Activated CD4-positive, alpha-beta memory T cell treated with anti-CD3 and anti-CD28 coated beads for 36 hours (primary cell): ENCODE measurements at regions not wholly inside any gene's neighbourhood (a gene's known extent, or its start where the extent isn't known, plus 50 kb on each side); places are given as distances from the start of the nearest gene placed in this dataset.
"Not testable (repeated sequence)": the region's sequence is repeated elsewhere in the genome, so short reads cannot be mapped to it uniquely, and the experiment has no call there.

ENCODE experiments used
- CTCF ChIA-PET: fragments of 350-600 bp; sonication (Branson Sonifier 250); formaldehyde crosslinking; loops from one replicate; lab custom pipeline; 2021; ENCODE audit warnings: antibody characterized with exemption, inconsistent platforms; lab: Charles Lee
- POLR2A ChIA-PET: fragments of 350-600 bp; sonication (Branson Sonifier 250); formaldehyde crosslinking; loops from one replicate; lab custom pipeline; 2021; ENCODE audit warnings: antibody characterized with exemption; lab: Charles Lee
- DNase-seq: peaks from one replicate; pipeline ENCODE4 v3.0.0-alpha.2; 2020
- H3K27ac Mint-ChIP-seq: one replicate; pipeline ENCODE4 v1.8.0; 2021; ENCODE audit warnings: mixed read lengths
- H3K27me3 Mint-ChIP-seq: one replicate; pipeline ENCODE4 v1.8.0; 2021; ENCODE audit warnings: mixed read lengths
- H3K36me3 Mint-ChIP-seq: one replicate; pipeline ENCODE4 v1.8.0; 2021; ENCODE audit warnings: mixed read lengths
- H3K4me1 Mint-ChIP-seq: one replicate; pipeline ENCODE4 v1.8.0; 2021; ENCODE audit warnings: low read depth, mixed read lengths
- H3K4me3 Mint-ChIP-seq: one replicate; pipeline ENCODE4 v1.8.0; 2021; ENCODE audit warnings: mild to moderate bottlenecking, mixed read lengths
- H3K9me3 Mint-ChIP-seq: one replicate; pipeline ENCODE4 v1.8.0; 2021; ENCODE audit warnings: mixed read lengths
- intact Hi-C: fragments of 100-400 bp; cut with micrococcal nuclease; formaldehyde crosslinking; loops from one replicate; pipeline ENCODE4 v1.15.1; 2023

- ChIA-PET POLR2A (no interaction called here), CTCF (no interaction called here)
- H3K4me1 Mint-ChIP-seq, result no peaks in the 10 kb centered on the region
- H3K27me3 Mint-ChIP-seq, result peaks cover 16% of the 10 kb centered on the region
- H3K4me3 Mint-ChIP-seq, result no peak overlapping the region
- intact Hi-C loops, result no loop called here
- no peaks in the 10 kb centered on the region for H3K9me3 Mint-ChIP-seq
- H3K36me3 Mint-ChIP-seq, result no peaks in the 10 kb centered on the region
- DNase-seq, result no peak
- H3K27ac Mint-ChIP-seq, result no peak overlapping the region
Measured at GRCh38 chr1:29920316-29920715, 684.0 kb downstream of the PTPRU start.

- H3K36me3 Mint-ChIP-seq, H3K9me3 Mint-ChIP-seq, H3K4me1 Mint-ChIP-seq, DNase-seq, intact Hi-C loops, POLR2A ChIA-PET, H3K27ac Mint-ChIP-seq, H3K4me3 Mint-ChIP-seq, CTCF ChIA-PET: not testable (repeated sequence)
- H3K27me3 Mint-ChIP-seq, result peaks cover 17% of the 10 kb centered on the region
Measured at GRCh38 chr1:29919041-29919440, 682.7 kb downstream of the PTPRU start.

GRCh38 chr1:29916656-29917369, 680.5 kb downstream of the PTPRU start:
- Mint-ChIP-seq H3K4me3 (no peak overlapping the region), H3K4me1 (no peaks in the 10 kb centered on the region), H3K27me3 (peaks cover 15% of the 10 kb centered on the region), H3K36me3 (no peaks in the 10 kb centered on the region), H3K27ac (no peak overlapping the region), H3K9me3 (no peaks in the 10 kb centered on the region)
- CTCF ChIA-PET, result no interaction called here
- POLR2A ChIA-PET, result no interaction called here
- intact Hi-C loops, result no loop called here
- DNase-seq, result no peak

GRCh38 chr1:29914936-29915335, 678.6 kb downstream of the PTPRU start:
- Mint-ChIP-seq H3K9me3 (no peaks in the 10 kb centered on the region), H3K36me3 (no peaks in the 10 kb centered on the region), H3K27me3 (peaks cover 17% of the 10 kb centered on the region), H3K27ac (no peak overlapping the region), H3K4me1 (no peaks in the 10 kb centered on the region), H3K4me3 (no peak overlapping the region)
- intact Hi-C loops, result no loop called here
- CTCF ChIA-PET, result no interaction called here
- DNase-seq, result no peak
- POLR2A ChIA-PET, result no interaction called here

- intact Hi-C loops, result no loop called here
- POLR2A ChIA-PET, result no interaction called here
- CTCF ChIA-PET, result no interaction called here
- no peaks in the 10 kb centered on the region for H3K9me3 Mint-ChIP-seq
- no peak overlapping the region for H3K4me3 Mint-ChIP-seq
- no peak overlapping the region for H3K27ac Mint-ChIP-seq
- no peaks in the 10 kb centered on the region for H3K36me3 Mint-ChIP-seq
- H3K27me3 Mint-ChIP-seq, result peaks cover 14% of the 10 kb centered on the region
- no peaks in the 10 kb centered on the region for H3K4me1 Mint-ChIP-seq
- no peak for DNase-seq
Measured at GRCh38 chr1:29912425-29912824, 676.1 kb downstream of the PTPRU start.

- Mint-ChIP-seq H3K27me3 (peaks cover 15% of the 10 kb centered on the region), H3K36me3 (no peaks in the 10 kb centered on the region), H3K4me1 (no peaks in the 10 kb centered on the region), H3K9me3 (no peaks in the 10 kb centered on the region), H3K4me3 (no peak overlapping the region), H3K27ac (no peak overlapping the region)
- intact Hi-C loops, result no loop called here
- no peak for DNase-seq
- CTCF ChIA-PET, result no interaction called here
- POLR2A ChIA-PET, result no interaction called here
Measured at GRCh38 chr1:29909962-29910361, 673.6 kb downstream of the PTPRU start.

- Mint-ChIP-seq H3K4me3 (no peak overlapping the region), H3K27ac (no peak overlapping the region), H3K9me3 (no peaks in the 10 kb centered on the region), H3K27me3 (peaks cover 11% of the 10 kb centered on the region), H3K36me3 (no peaks in the 10 kb centered on the region), H3K4me1 (no peaks in the 10 kb centered on the region)
- intact Hi-C loops, result no loop called here
- POLR2A ChIA-PET, result no interaction called here
- CTCF ChIA-PET, result no interaction called here
- DNase-seq, result no peak
Measured at GRCh38 chr1:29907596-29907995, 671.3 kb downstream of the PTPRU start.

- Mint-ChIP-seq H3K4me3 (no peak overlapping the region), H3K4me1 (no peaks in the 10 kb centered on the region), H3K27me3 (peaks cover 8% of the 10 kb centered on the region), H3K36me3 (no peaks in the 10 kb centered on the region), H3K9me3 (no peaks in the 10 kb centered on the region), H3K27ac (no peak overlapping the region)
- no peak for DNase-seq
- POLR2A ChIA-PET, result no interaction called here
- CTCF ChIA-PET, result no interaction called here
- intact Hi-C loops, result no loop called here
Measured at GRCh38 chr1:29906927-29907326, 670.6 kb downstream of the PTPRU start.

DNA sequence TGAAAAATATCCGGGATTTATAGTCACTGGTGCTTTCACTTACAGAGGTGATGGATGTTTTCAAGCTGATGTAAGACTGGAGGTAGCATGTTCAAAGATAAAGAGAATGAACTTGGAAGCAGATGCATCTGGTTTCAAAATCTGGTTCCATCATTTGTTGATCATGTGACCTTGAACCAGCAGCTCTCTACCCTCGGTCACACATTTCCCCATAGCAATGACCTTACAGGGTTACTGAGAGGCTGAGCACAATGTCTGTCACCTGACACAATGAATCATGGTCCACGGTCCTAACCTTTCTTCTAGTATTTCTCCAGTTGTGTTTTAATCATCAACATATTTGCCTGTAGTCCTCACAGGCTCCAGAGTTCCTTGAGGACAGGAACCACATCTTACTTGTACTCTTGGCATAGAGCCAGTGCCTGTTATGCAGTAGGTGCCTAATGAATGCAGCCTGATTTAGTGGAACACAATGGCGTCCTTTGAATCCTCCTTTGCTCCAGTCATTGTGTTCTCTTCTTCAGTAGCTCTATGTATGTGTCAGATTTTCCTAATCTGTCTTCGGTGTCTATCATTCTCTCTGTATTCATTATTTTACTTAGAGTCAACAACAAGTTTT, 667.3 kb downstream of the PTPRU start:
- H3K4me3 Mint-ChIP-seq, result no peak overlapping the region
- no peaks in the 10 kb centered on the region for H3K4me1 Mint-ChIP-seq
- H3K27ac Mint-ChIP-seq, result no peak overlapping the region
- DNase-seq, result no peak
- CTCF ChIA-PET, result no interaction called here
- no peaks in the 10 kb centered on the region for H3K36me3 Mint-ChIP-seq
- H3K9me3 Mint-ChIP-seq, result no peaks in the 10 kb centered on the region
- POLR2A ChIA-PET, result no interaction called here
- intact Hi-C loops, result no loop called here
- H3K27me3 Mint-ChIP-seq, result peaks cover 8% of the 10 kb centered on the region

DNA sequence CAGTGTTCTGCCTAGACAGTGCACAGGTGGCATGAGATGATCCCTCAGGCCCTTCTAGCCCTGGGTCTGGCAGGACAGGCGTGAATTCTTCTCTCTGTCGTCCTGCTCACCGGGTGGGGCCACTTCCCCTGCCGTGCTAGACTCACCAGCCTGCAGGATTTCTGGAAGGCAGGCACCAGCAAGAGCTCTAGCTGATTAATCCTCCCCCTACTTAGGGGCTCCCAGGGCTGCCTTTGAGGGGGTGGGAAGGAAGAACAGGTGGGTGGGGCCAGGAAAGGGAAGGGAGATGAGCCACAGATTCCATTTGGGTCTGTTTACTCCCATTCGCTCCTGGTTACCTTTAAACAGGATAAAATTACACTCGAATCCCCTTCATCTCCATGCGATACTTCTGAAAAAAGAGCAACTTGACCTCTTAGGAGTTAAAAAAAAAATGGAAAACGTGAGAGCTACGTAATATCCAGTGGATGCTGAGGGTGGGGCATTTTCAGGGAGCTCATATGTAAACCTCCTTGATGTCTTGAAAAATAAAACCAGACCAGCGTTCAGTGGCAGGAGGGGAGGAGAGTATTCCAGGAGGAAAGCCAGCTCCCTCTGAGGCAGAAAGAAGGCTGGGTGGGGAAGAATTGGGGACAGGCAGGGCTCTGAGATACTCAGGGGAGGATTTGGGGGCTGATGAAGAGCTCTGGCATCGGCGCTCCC, 665.5 kb downstream of the PTPRU start:
- intact Hi-C loops, result no loop called here
- Mint-ChIP-seq H3K27ac (no peak overlapping the region), H3K27me3 (peaks cover 13% of the 10 kb centered on the region), H3K4me3 (no peak overlapping the region), H3K36me3 (no peaks in the 10 kb centered on the region), H3K4me1 (no peaks in the 10 kb centered on the region), H3K9me3 (no peaks in the 10 kb centered on the region)
- ChIA-PET POLR2A (no interaction called here), CTCF (no interaction called here)
- DNase-seq, result no peak

DNA sequence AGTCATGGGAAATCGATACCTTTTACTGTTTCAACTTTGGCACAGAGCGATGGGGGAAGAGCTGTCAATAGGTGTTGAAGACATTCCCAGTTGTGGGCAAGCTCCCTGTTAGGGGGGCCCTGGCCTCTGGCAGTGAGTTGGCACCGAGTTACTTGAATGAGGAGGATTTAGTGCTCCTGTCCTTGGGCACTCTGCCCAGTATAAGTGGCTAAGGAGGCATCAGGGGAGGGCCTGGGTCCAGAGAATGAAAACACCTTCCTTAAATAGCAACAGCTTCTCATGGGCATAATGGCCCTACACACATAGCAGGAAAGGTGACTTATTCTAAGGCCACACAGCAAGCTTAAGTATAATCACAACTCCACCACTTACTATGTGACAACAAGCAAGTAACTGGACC, 664.4 kb downstream of the PTPRU start:
- POLR2A ChIA-PET, result no interaction called here
- Mint-ChIP-seq H3K4me1 (no peaks in the 10 kb centered on the region), H3K36me3 (no peaks in the 10 kb centered on the region), H3K9me3 (no peaks in the 10 kb centered on the region), H3K4me3 (no peak overlapping the region), H3K27ac (no peak overlapping the region), H3K27me3 (peaks cover 18% of the 10 kb centered on the region)
- no peak for DNase-seq
- CTCF ChIA-PET, result no interaction called here
- intact Hi-C loops, result no loop called here

GRCh38 chr1:29900104-29900679, 663.9 kb downstream of the PTPRU start:
- intact Hi-C loops, result no loop called here
- Mint-ChIP-seq H3K27ac (no peak overlapping the region), H3K27me3 (peaks cover 23% of the 10 kb centered on the region), H3K4me1 (no peaks in the 10 kb centered on the region), H3K36me3 (no peaks in the 10 kb centered on the region), H3K9me3 (no peaks in the 10 kb centered on the region), H3K4me3 (no peak overlapping the region)
- no peak for DNase-seq
- CTCF ChIA-PET, result interaction anchor here (0.7 kb wide), 1 partner anchor 58 kb away, joined by 6 read pairs; no protein-coding TSS in a partner anchor
- POLR2A ChIA-PET, result no interaction called here
